Sigmoid colon (tissue), 4 donors: ENCODE measurements at regions not wholly inside any gene's neighbourhood (a gene's known extent, or its start where the extent isn't known, plus 50 kb on each side); places are given as distances from the start of the nearest gene placed in this dataset.

Experiments used
- CTCF ChIP-seq, 4 experiments: fragments of 450-650 bp in 3 of 4; fragments of 200-600 bp in 1 of 4; IDR thresholded peaks; one replicate each; pipeline ENCODE4 v1.5.1; 2016 to 2019; ENCODE audit warnings: antibody characterized with exemption in 4 of 4, mild to moderate bottlenecking in 3 of 4, moderate library complexity in 2 of 4
- EP300 ChIP-seq, 4 donors: sonication (generic); formaldehyde crosslinking; IDR thresholded peaks; one replicate each; pipeline ENCODE4 v1.6.1; 2017; ENCODE audit warnings: antibody characterized with exemption in 4 of 4
- POLR2A ChIP-seq, 2 donors: fragments of 450-650 bp; IDR thresholded peaks; one replicate each; pipeline ENCODE4 v1.6.1; 2016; ENCODE audit warnings: antibody characterized with exemption in 2 of 2, mild to moderate bottlenecking in 2 of 2, moderate library complexity in 2 of 2
- POLR2AphosphoS5 ChIP-seq, 4 donors: sonication (generic); formaldehyde crosslinking; IDR thresholded peaks; one replicate each; pipeline ENCODE4 v1.6.1; 2017; ENCODE audit warnings: antibody characterized with exemption in 4 of 4

- TF ChIP-seq CTCF (IDR thresholded peaks at IDR 0.05): no peak
- no peak for TF ChIP-seq EP300 (IDR thresholded peaks at IDR 0.05)
- TF ChIP-seq POLR2A (IDR thresholded peaks at IDR 0.05): no peak
- TF ChIP-seq POLR2AphosphoS5 (IDR thresholded peaks at IDR 0.05): no peak
Observed at GRCh38 chrX:140599851-140600250, 95.0 kb upstream of the SOX3 start.
